Ishikawa (cell line): ENCODE measurements at regions not wholly inside any gene's neighbourhood (a gene's known extent, or its start where the extent isn't known, plus 50 kb on each side); places are given as distances from the start of the nearest gene placed in this dataset.
A peak's percentile ranks its signal among the peaks of the same experiment; 100 is the strongest.

Source experiments
- CEBPB ChIP-seq: IDR thresholded peaks from 2 replicates; pipeline ENCODE4 v1.6.1; 2012
- CREB1 ChIP-seq: IDR thresholded peaks from 2 replicates; pipeline ENCODE4 v1.6.1; 2012; ENCODE audit warnings: low read depth
- EGR1 ChIP-seq: IDR thresholded peaks from 2 replicates; pipeline ENCODE4 v1.6.1; 2012
- EP300 ChIP-seq: IDR thresholded peaks from 2 replicates; pipeline ENCODE4 v1.6.1; 2012; ENCODE audit warnings: borderline replicate concordance
- FOXM1 ChIP-seq: IDR thresholded peaks from 2 replicates; pipeline ENCODE4 v1.6.1; 2012; ENCODE audit warnings: low read depth, borderline replicate concordance
- MAX ChIP-seq: IDR thresholded peaks from 2 replicates; pipeline ENCODE4 v1.6.1; 2012
- NFIC ChIP-seq: IDR thresholded peaks from 2 replicates; pipeline ENCODE4 v1.6.1; 2012
- RAD21 ChIP-seq: IDR thresholded peaks from 2 replicates; pipeline ENCODE4 v1.6.1; 2012; ENCODE audit warnings: low read depth
- REST ChIP-seq: IDR thresholded peaks from 2 replicates; pipeline ENCODE4 v1.6.1; 2012; ENCODE audit warnings: low read depth, mild to moderate bottlenecking
- TAF1 ChIP-seq: IDR thresholded peaks from 2 replicates; pipeline ENCODE4 v1.6.1; 2012; ENCODE audit warnings: low read depth, mild to moderate bottlenecking
- TCF12 ChIP-seq: IDR thresholded peaks from 2 replicates; pipeline ENCODE4 v1.6.1; 2012; ENCODE audit warnings: low read depth
- TEAD4 ChIP-seq: IDR thresholded peaks from 2 replicates; pipeline ENCODE4 v1.6.1; 2012
- USF1 ChIP-seq: IDR thresholded peaks from 2 replicates; pipeline ENCODE4 v1.6.1; 2012
- YY1 ChIP-seq: IDR thresholded peaks from 2 replicates; pipeline ENCODE4 v1.6.1; 2012; ENCODE audit warnings: low read depth
- ZBTB7A ChIP-seq: IDR thresholded peaks from 2 replicates; pipeline ENCODE4 v1.6.1; 2012; ENCODE audit warnings: low read depth

GRCh38 chr13:58620176-58620575, 988.6 kb downstream of the PCDH17 start:
- no peak for TF ChIP-seq NFIC
- no peak for TF ChIP-seq EP300
- no peak for TF ChIP-seq YY1
- TF ChIP-seq TEAD4 = no peak
- no peak for TF ChIP-seq USF1
- TF ChIP-seq MAX = no peak
- no peak for TF ChIP-seq RAD21
- no peak for TF ChIP-seq FOXM1
- no peak for TF ChIP-seq TCF12
- no peak for TF ChIP-seq CEBPB
- no peak for TF ChIP-seq CREB1
- TF ChIP-seq TAF1 = no peak
- no peak for TF ChIP-seq ZBTB7A

- TF ChIP-seq TEAD4 (no peak), NFIC (no peak), REST (no peak), MAX (no peak), YY1 (no peak), EP300 (no peak), USF1 (no peak), ZBTB7A (no peak), CREB1 (no peak)
Measured at GRCh38 chr13:58625703-58626389, 994.3 kb downstream of the PCDH17 start.

- TF ChIP-seq FOXM1 = no peak
- TF ChIP-seq YY1 = no peak
- TF ChIP-seq TCF12 = no peak
- no peak for TF ChIP-seq MAX
- no peak for TF ChIP-seq CREB1
- TF ChIP-seq TAF1 = no peak
- no peak for TF ChIP-seq EGR1
- TF ChIP-seq RAD21 = no peak
- TF ChIP-seq CEBPB = no peak
Measured at GRCh38 chr13:58630794-58631193, 999.2 kb downstream of the PCDH17 start.

- TF ChIP-seq NFIC = 0 out of 2 replicates have a peak, but pooled peaks have one; percentile 35
- TF ChIP-seq MAX = no peak
- no peak for TF ChIP-seq CEBPB
- peak; percentile 41 for TF ChIP-seq EP300
- no peak for TF ChIP-seq ZBTB7A
- peak; percentile 63 for TF ChIP-seq TCF12
- TF ChIP-seq RAD21 = no peak
- TF ChIP-seq USF1 = no peak
- TF ChIP-seq TAF1 = no peak
- TF ChIP-seq CREB1 = no peak
- no peak; the same call in 1 of the 2 replicates for TF ChIP-seq TEAD4
- TF ChIP-seq EGR1 = peak; percentile 21; the same call in 1 of the 2 replicates
- TF ChIP-seq YY1 = no peak
- TF ChIP-seq FOXM1 = no peak
- no peak for TF ChIP-seq REST
Measured at GRCh38 chr13:58633226-58633625, 1001.7 kb downstream of the PCDH17 start.

- 0 out of 2 replicates have a peak, but pooled peaks have one; percentile 20 for TF ChIP-seq CEBPB
- no peak for TF ChIP-seq YY1
Measured at GRCh38 chr13:58655086-58655485, 1023.5 kb downstream of the PCDH17 start.
